Cardiac fibroblast (primary cell): ENCODE measurements at regions not wholly inside any gene's neighbourhood (a gene's known extent, or its start where the extent isn't known, plus 50 kb on each side); places are given as distances from the start of the nearest gene placed in this dataset.
A peak's percentile ranks its signal among the peaks of the same experiment; 100 is the strongest.

ENCODE experiments used
- DNase-seq, 2 donors: peaks; one replicate each; pipeline versions ENCODE4 v3.0.0 to v3.0.0-alpha.2; 2010; ENCODE audit warnings: low read depth in 2 of 2
- H3K4me3 ChIP-seq, 2 donors: replicated peaks in 1 of 2; 1 replicate in 1 of 2; 2 replicates in 1 of 2; pipeline ENCODE4 v1.5.1; 2011; ENCODE audit warnings: low read depth in 2 of 2, low read length in 2 of 2, mild to moderate bottlenecking in 2 of 2, moderate library complexity in 1 of 2
- CTCF ChIP-seq: IDR thresholded peaks from one replicate; pipeline ENCODE4 v1.5.1; 2011; ENCODE audit warnings: low read depth, mild to moderate bottlenecking, low read length, inconsistent platforms

- DNase-seq: no peak
- no peak overlapping the region for H3K4me3 ChIP-seq
- TF ChIP-seq CTCF: no peak
Observed at GRCh38 chr1:214831956-214832355, 229.0 kb downstream of the CENPF start.

GRCh38 chr1:214833178-214833756 is 230.3 kb downstream of the CENPF start:
- no peak for TF ChIP-seq CTCF
- peak; percentile 19 to 71 for DNase-seq
- no peak overlapping the region for H3K4me3 ChIP-seq

- no peak for DNase-seq
- no peak overlapping the region for H3K4me3 ChIP-seq
- TF ChIP-seq CTCF: no peak
Observed at GRCh38 chr1:214837376-214837775, 234.4 kb downstream of the CENPF start.

- peak; percentile 48 to 65 for DNase-seq
- no peak for TF ChIP-seq CTCF
Observed at GRCh38 chr1:214838351-214838750, 235.4 kb downstream of the CENPF start.

GRCh38 chr1:214840356-214840755 is 237.4 kb downstream of the CENPF start:
- TF ChIP-seq CTCF: no peak
- peak in 1 of 2 donors; percentile 42 for DNase-seq
- no peak overlapping the region for H3K4me3 ChIP-seq

More at GRCh38 chr1:214838351-214838750, 235.4 kb downstream of the CENPF start:
- H3K4me3 ChIP-seq: no peak overlapping the region

GRCh38 chr1:214842856-214843255 is 239.7 kb upstream of the KCNK2 start:
- H3K4me3 ChIP-seq: no peak overlapping the region
- no peak for TF ChIP-seq CTCF
- peak in 1 of 2 donors; percentile 60 for DNase-seq

GRCh38 chr1:214843281-214843680 is 239.3 kb upstream of the KCNK2 start:
- H3K4me3 ChIP-seq: no peak overlapping the region
- peak in 1 of 2 donors; percentile 35 for DNase-seq
- TF ChIP-seq CTCF: no peak
